ENCODE measurements at regions not wholly inside any gene's neighbourhood (a gene's known extent, or its start where the extent isn't known, plus 50 kb on each side); places are given as distances from the start of the nearest gene placed in this dataset.

- H3K4me3 ChIP-seq (ENCODE audit: low read length): no peak overlapping the region
- TF ChIP-seq CTCF (IDR thresholded peaks at IDR 0.05; ENCODE audit: insufficient read depth, low read depth, low read length, missing control alignments): no peak
- DNase-seq (ENCODE audit: low read depth): no peak
Observed at GRCh38 chr5:56468277-56468676, 235.1 kb upstream of the ANKRD55 start.

- peak; percentile 73 for DNase-seq (ENCODE audit: low read depth)
- H3K4me3 ChIP-seq (ENCODE audit: low read length): no peak overlapping the region
- TF ChIP-seq CTCF (IDR thresholded peaks at IDR 0.05; ENCODE audit: insufficient read depth, low read depth, low read length, missing control alignments): no peak
Observed at GRCh38 chr5:56467176-56467717, 234.1 kb upstream of the ANKRD55 start.

GRCh38 chr5:56466136-56466816, 233.1 kb upstream of the ANKRD55 start:
- TF ChIP-seq CTCF (IDR thresholded peaks at IDR 0.05; ENCODE audit: insufficient read depth, low read depth, low read length, missing control alignments): no peak
- DNase-seq (ENCODE audit: low read depth): no peak
- no peak overlapping the region for H3K4me3 ChIP-seq (ENCODE audit: low read length)

GRCh38 chr5:56465769-56466135, 232.6 kb upstream of the ANKRD55 start:
- no peak for DNase-seq (ENCODE audit: low read depth)
- H3K4me3 ChIP-seq (ENCODE audit: low read length): no peak overlapping the region
- TF ChIP-seq CTCF (IDR thresholded peaks at IDR 0.05; ENCODE audit: insufficient read depth, low read depth, low read length, missing control alignments): no peak

- H3K4me3 ChIP-seq (ENCODE audit: low read length): no peak overlapping the region
- peak; percentile 40 for DNase-seq (ENCODE audit: low read depth)
- no peak for TF ChIP-seq CTCF (IDR thresholded peaks at IDR 0.05; ENCODE audit: insufficient read depth, low read depth, low read length, missing control alignments)
Observed at GRCh38 chr5:56464935-56465768, 232.0 kb upstream of the ANKRD55 start.

GRCh38 chr5:56463944-56464571, 230.9 kb upstream of the ANKRD55 start:
- TF ChIP-seq CTCF (IDR thresholded peaks at IDR 0.05; ENCODE audit: insufficient read depth, low read depth, low read length, missing control alignments): no peak
- H3K4me3 ChIP-seq (ENCODE audit: low read length): no peak overlapping the region
- no peak for DNase-seq (ENCODE audit: low read depth)

All from epithelial cell of esophagus (primary cell).